ENCODE measurements at regions not wholly inside any gene's neighbourhood (a gene's known extent, or its start where the extent isn't known, plus 50 kb on each side); places are given as distances from the start of the nearest gene placed in this dataset.
"Not testable (repeated sequence)": the region's sequence is repeated elsewhere in the genome, so short reads cannot be mapped to it uniquely, and the experiment has no call there.

DNA sequence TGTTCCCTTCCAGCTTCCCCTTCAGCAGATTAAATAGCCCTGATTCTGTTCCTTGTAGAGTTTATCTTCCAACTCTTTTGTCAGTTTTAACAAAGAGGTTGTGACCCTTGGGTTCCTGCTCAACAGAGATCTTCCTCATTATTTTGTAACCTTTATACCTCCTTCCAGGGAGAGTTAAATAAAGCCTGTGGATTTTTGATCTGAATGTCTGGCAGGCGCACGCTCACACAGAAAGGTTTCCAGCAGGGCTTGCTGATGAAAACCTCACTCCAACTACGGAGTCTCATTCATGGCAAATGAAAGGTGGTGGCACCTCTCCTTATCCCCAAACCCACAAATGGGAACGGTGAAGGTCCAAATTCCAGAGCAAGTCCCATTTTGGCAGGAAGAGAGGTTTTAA, 129.0 kb downstream of the SREK1 start:
- no peaks in the 10 kb centered on the region for H3K36me3 ChIP-seq (ENCODE audit: control insufficient read depth, insufficient read depth, low read length)
- no peak overlapping the region for H3K4me3 ChIP-seq (ENCODE audit: low read depth, low read length)
- H3K4me1 ChIP-seq (ENCODE audit: control insufficient read depth, insufficient read depth, low read length), result no peaks in the 10 kb centered on the region
- no peak overlapping the region for H3K9ac ChIP-seq (ENCODE audit: low read length)
- H3K9me3 ChIP-seq (ENCODE audit: control insufficient read depth, insufficient read depth, low read depth, low read length), result no peaks in the 10 kb centered on the region
- H3K27ac ChIP-seq (ENCODE audit: low read depth, low read length), result no peak overlapping the region
- no peaks in the 10 kb centered on the region for H3K27me3 ChIP-seq (ENCODE audit: control insufficient read depth, insufficient read depth, low read length)

DNA sequence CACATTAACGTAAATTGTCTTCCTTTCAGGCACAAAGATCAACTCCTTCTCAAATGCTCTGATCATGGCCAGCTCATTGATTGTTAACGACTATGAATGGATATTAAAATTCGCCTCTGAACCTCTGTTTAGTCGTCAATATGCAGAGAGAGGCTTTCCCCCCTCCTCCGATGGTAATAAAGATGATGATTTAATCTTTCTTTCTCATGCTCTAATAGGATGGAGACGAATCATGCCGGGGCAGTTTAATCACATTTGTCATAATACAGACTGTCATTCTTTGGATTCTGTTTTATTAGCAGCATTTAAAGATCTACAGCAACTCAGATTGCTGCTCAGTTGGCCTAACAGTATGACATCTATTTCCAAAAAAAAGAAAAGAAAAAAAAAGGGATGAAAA, 132.9 kb downstream of the SREK1 start:
- Histone ChIP-seq H3K4me1 (ENCODE audit: control insufficient read depth, insufficient read depth, low read length) (no peaks in the 10 kb centered on the region), H3K9me3 (ENCODE audit: control insufficient read depth, insufficient read depth, low read depth, low read length) (no peaks in the 10 kb centered on the region), H3K36me3 (ENCODE audit: control insufficient read depth, insufficient read depth, low read length) (no peaks in the 10 kb centered on the region)

DNA sequence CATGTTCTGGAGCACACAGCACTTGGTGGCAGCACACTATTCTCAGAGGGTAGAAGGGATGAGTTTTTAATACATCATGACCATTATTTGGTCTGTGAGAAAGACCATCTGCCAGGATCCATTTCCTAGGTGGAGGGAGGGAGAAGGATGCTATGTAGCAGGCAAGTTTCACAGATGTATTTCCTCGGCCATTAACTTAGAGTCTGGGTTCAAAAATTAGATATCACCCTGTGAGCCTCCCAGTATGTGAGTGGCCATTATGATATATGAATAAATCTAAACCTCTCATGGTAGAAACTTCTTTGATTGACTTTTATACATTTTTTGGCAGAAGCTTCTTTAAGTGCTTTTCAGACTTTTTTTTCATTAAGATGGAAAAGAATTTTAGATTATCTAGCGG, 133.9 kb downstream of the SREK1 start:
- no peak overlapping the region for H3K4me3 ChIP-seq (ENCODE audit: low read depth, low read length)
- no peaks in the 10 kb centered on the region for H3K4me1 ChIP-seq (ENCODE audit: control insufficient read depth, insufficient read depth, low read length)
- no peak overlapping the region for H3K9ac ChIP-seq (ENCODE audit: low read length)
- H3K27ac ChIP-seq (ENCODE audit: low read depth, low read length), result no peak overlapping the region
- H3K9me3 ChIP-seq (ENCODE audit: control insufficient read depth, insufficient read depth, low read depth, low read length), result no peaks in the 10 kb centered on the region
- H3K36me3 ChIP-seq (ENCODE audit: control insufficient read depth, insufficient read depth, low read length), result no peaks in the 10 kb centered on the region
- no peaks in the 10 kb centered on the region for H3K27me3 ChIP-seq (ENCODE audit: control insufficient read depth, insufficient read depth, low read length)

More for the DNA sequence above, 132.9 kb downstream of the SREK1 start:
- no peak overlapping the region for H3K9ac ChIP-seq (ENCODE audit: low read length)
- H3K27me3 ChIP-seq (ENCODE audit: control insufficient read depth, insufficient read depth, low read length), result no peaks in the 10 kb centered on the region
- H3K27ac ChIP-seq (ENCODE audit: low read depth, low read length), result no peak overlapping the region
- no peak overlapping the region for H3K4me3 ChIP-seq (ENCODE audit: low read depth, low read length)

DNA sequence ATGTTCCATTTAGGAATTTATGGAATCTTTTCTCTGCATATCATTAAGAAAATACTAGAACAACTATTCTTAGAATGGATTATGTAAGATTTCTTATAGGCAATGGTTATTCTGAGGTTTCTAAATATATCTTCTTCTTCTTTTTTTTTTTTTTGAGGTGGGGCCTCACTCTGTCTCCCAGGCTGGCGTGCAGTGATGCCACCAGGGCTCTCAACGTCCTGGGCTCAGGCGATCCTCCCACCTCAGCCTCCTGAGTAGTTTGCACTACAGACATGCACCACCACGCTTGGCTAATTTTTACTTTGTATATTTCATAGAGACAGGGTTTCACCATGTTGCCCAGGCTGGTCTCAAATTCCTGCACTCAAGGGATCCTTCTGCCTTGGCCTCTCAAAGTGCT, 137.2 kb downstream of the SREK1 start:
- Histone ChIP-seq H3K9ac (ENCODE audit: low read length) (no peak overlapping the region), H3K27ac (ENCODE audit: low read depth, low read length) (no peak overlapping the region), H3K4me3 (ENCODE audit: low read depth, low read length) (no peak overlapping the region), H3K9me3 (ENCODE audit: control insufficient read depth, insufficient read depth, low read depth, low read length) (no peaks in the 10 kb centered on the region), H3K36me3 (ENCODE audit: control insufficient read depth, insufficient read depth, low read length) (no peaks in the 10 kb centered on the region), H3K27me3 (ENCODE audit: control insufficient read depth, insufficient read depth, low read length) (no peaks in the 10 kb centered on the region), H3K4me1 (ENCODE audit: control insufficient read depth, insufficient read depth, low read length) (no peaks in the 10 kb centered on the region)

DNA sequence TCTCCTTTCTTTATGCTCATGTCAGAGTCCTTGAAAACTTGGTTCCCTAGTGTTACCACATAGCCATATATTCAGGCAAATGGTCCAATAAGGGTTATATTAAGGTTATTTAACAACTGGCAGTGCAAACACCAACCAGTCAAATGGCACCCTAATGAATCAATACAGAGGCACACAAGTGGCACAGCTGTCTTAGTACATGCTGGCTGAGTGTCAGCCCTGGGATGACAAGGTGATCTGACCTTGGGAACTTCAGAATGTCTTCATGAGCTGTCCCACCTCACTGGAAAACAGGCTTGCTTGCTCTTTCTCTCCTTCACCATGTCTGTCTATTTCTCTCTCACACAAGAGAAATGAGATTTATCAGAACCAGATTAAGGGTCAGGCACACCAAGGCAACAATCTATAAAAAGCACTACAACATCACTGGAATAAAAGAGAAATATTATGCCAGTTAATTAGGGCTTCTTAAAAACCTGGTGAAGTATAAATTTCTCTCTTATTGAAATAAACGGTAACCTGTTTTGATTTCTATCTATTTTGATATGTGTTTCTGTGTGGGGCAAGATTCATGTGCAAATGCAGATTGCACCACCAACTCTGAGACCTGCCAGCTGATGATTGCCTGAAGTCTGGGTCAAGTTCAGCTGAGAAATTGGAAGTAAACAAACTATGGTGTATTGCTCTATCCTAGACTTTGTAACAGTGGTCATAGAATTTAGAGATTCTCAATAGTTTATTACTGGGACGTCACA, 140.7 kb downstream of the SREK1 start:
- Histone ChIP-seq H3K4me1 (ENCODE audit: control insufficient read depth, insufficient read depth, low read length) (no peaks in the 10 kb centered on the region), H3K27ac (ENCODE audit: low read depth, low read length) (no peak overlapping the region), H3K27me3 (ENCODE audit: control insufficient read depth, insufficient read depth, low read length) (no peaks in the 10 kb centered on the region)

DNA sequence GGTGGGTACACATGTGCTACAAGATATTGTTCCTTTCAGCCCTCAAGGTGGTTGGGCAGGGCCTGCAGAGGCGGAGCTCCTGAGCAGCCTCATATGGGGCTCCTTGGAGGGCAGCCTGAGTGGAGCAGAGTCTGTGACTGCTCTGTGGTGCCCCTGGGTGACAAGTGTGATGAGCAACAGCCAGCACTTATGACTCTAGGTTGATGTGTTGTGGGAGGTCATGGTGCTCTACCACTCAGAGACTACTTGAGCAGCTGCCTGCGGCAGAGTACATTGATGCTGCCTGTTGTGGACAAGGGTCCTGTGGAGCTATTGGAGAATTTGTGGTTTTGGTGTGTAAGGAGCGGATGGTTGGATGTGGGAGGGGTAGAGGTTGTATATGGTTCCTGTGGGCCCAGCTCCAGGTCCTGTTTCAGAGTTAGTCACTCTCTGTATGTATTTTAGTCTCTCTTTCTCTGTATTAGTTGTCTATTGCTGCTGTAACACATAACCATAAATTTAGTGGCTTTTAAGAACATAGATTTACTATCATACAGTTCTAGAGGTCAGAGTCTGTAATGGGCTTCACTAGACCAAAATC, 141.3 kb downstream of the SREK1 start:
- Histone ChIP-seq H3K9me3 (ENCODE audit: control insufficient read depth, insufficient read depth, low read depth, low read length) (no peaks in the 10 kb centered on the region; the same call in 1 of the 2 replicates), H3K27ac (ENCODE audit: low read depth, low read length) (no peak overlapping the region), H3K9ac (ENCODE audit: low read length) (no peak overlapping the region), H3K36me3 (ENCODE audit: control insufficient read depth, insufficient read depth, low read length) (no peaks in the 10 kb centered on the region), H3K4me1 (ENCODE audit: control insufficient read depth, insufficient read depth, low read length) (no peaks in the 10 kb centered on the region), H3K4me3 (ENCODE audit: low read depth, low read length) (no peak overlapping the region), H3K27me3 (ENCODE audit: control insufficient read depth, insufficient read depth, low read length) (no peaks in the 10 kb centered on the region)

More for the DNA sequence above, 140.7 kb downstream of the SREK1 start:
- no peaks in the 10 kb centered on the region for H3K36me3 ChIP-seq (ENCODE audit: control insufficient read depth, insufficient read depth, low read length)
- no peaks in the 10 kb centered on the region; the same call in 1 of the 2 replicates for H3K9me3 ChIP-seq (ENCODE audit: control insufficient read depth, insufficient read depth, low read depth, low read length)
- no peak overlapping the region for H3K4me3 ChIP-seq (ENCODE audit: low read depth, low read length)
- no peak overlapping the region for H3K9ac ChIP-seq (ENCODE audit: low read length)

DNA sequence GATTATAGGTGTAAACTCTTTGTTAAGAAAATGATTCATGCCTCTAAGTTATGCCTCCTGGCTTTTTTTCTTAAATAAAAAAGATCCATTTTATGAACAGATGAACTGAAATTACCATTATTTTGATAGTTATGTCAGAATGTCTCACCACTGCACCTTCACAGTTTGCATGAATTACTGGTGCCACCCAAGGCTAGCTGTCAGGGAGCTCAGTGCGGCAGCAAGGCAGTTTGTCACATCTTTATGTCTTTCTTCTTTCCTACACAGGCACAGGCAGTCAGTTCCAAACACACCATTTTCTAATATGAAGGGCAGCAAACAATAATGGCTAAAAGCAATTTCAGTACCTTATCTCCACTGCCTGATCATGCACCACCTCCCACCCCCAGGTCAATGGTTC, 147.7 kb downstream of the SREK1 start:
- Histone ChIP-seq H3K36me3 (ENCODE audit: control insufficient read depth, insufficient read depth, low read length) (no peaks in the 10 kb centered on the region), H3K4me3 (ENCODE audit: low read depth, low read length) (no peak overlapping the region), H3K4me1 (ENCODE audit: control insufficient read depth, insufficient read depth, low read length) (no peaks in the 10 kb centered on the region), H3K27me3 (ENCODE audit: control insufficient read depth, insufficient read depth, low read length) (no peaks in the 10 kb centered on the region), H3K9me3 (ENCODE audit: control insufficient read depth, insufficient read depth, low read depth, low read length) (no peaks in the 10 kb centered on the region; the same call in 1 of the 2 replicates), H3K9ac (ENCODE audit: low read length) (no peak overlapping the region), H3K27ac (ENCODE audit: low read depth, low read length) (no peak overlapping the region)

DNA sequence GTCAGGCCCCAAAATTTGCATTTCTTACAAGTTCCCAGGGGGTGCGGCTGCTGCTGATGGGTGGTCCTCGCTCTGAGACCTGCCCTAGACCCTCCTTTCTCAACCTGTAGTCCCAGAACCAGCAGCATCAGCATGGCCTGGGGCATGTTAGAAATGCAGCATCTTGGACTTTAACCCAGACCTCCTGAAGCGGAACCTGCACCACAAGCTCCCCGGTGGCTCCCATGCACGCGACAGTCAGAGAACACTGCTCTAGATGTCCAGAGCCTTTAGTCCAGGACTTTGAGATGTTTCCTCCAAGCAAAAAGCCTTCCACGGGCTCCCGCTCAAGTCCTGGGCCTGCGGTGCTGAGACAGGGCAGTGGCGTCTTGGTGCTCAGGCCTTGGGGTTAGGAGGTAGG, 149.8 kb downstream of the SREK1 start:
- not testable (repeated sequence) for H3K27ac ChIP-seq (ENCODE audit: low read depth, low read length); H3K9me3 ChIP-seq (ENCODE audit: control insufficient read depth, insufficient read depth, low read depth, low read length); H3K36me3 ChIP-seq (ENCODE audit: control insufficient read depth, insufficient read depth, low read length); H3K4me3 ChIP-seq (ENCODE audit: low read depth, low read length); H3K27me3 ChIP-seq (ENCODE audit: control insufficient read depth, insufficient read depth, low read length); H3K4me1 ChIP-seq (ENCODE audit: control insufficient read depth, insufficient read depth, low read length); H3K9ac ChIP-seq (ENCODE audit: low read length)

DNA sequence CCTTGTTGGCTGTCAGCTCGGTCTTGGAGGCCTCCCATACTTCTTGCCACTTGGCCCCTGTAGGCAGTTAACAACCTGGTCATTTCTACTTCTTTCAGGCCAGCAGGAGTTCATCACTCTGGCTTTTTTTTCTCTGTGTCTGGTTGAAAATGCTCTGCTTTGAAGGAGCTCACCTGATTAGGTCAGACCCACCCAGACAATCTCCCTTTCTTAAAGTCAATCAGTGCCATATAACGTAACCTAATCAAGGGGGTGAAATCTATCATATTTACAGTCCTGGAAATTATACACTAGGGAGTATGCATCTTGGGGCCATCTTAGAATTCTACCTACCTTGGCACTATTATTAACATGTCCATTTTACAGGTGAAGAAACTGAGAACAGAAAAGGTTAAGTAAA, 155.4 kb downstream of the SREK1 start:
- no peak overlapping the region for H3K27ac ChIP-seq (ENCODE audit: low read depth, low read length)
- H3K36me3 ChIP-seq (ENCODE audit: control insufficient read depth, insufficient read depth, low read length), result no peaks in the 10 kb centered on the region
- H3K9ac ChIP-seq (ENCODE audit: low read length), result no peak overlapping the region
- no peak overlapping the region for H3K4me3 ChIP-seq (ENCODE audit: low read depth, low read length)
- no peaks in the 10 kb centered on the region for H3K27me3 ChIP-seq (ENCODE audit: control insufficient read depth, insufficient read depth, low read length)
- H3K4me1 ChIP-seq (ENCODE audit: control insufficient read depth, insufficient read depth, low read length), result no peaks in the 10 kb centered on the region
- H3K9me3 ChIP-seq (ENCODE audit: control insufficient read depth, insufficient read depth, low read depth, low read length), result no peaks in the 10 kb centered on the region

DNA sequence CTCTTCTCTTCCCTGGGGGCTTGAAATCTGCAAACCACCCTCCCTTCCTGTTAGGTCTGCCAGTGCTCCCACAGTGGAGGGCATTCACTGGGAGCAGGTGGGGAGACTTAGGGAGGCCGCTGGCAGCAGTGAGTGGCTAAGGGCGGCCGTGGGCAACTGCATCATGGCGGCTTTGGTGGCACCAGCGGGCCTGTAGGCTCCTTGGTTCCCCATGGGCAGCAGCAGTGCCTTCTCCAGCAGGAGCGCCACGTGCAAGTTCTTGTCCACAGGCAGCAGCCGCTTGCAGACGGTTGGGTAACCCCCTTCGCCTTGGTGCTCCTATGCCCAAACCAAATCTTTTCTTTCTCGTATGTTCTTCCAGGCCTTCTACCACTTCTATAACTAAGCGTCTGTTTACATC, 158.2 kb downstream of the SREK1 start:
- no peak overlapping the region for H3K4me3 ChIP-seq (ENCODE audit: low read depth, low read length)
- H3K9me3 ChIP-seq (ENCODE audit: control insufficient read depth, insufficient read depth, low read depth, low read length), result no peaks in the 10 kb centered on the region
- no peaks in the 10 kb centered on the region for H3K4me1 ChIP-seq (ENCODE audit: control insufficient read depth, insufficient read depth, low read length)
- H3K36me3 ChIP-seq (ENCODE audit: control insufficient read depth, insufficient read depth, low read length), result no peaks in the 10 kb centered on the region
- no peaks in the 10 kb centered on the region for H3K27me3 ChIP-seq (ENCODE audit: control insufficient read depth, insufficient read depth, low read length)
- no peak overlapping the region for H3K9ac ChIP-seq (ENCODE audit: low read length)
- no peak overlapping the region for H3K27ac ChIP-seq (ENCODE audit: low read depth, low read length)

DNA sequence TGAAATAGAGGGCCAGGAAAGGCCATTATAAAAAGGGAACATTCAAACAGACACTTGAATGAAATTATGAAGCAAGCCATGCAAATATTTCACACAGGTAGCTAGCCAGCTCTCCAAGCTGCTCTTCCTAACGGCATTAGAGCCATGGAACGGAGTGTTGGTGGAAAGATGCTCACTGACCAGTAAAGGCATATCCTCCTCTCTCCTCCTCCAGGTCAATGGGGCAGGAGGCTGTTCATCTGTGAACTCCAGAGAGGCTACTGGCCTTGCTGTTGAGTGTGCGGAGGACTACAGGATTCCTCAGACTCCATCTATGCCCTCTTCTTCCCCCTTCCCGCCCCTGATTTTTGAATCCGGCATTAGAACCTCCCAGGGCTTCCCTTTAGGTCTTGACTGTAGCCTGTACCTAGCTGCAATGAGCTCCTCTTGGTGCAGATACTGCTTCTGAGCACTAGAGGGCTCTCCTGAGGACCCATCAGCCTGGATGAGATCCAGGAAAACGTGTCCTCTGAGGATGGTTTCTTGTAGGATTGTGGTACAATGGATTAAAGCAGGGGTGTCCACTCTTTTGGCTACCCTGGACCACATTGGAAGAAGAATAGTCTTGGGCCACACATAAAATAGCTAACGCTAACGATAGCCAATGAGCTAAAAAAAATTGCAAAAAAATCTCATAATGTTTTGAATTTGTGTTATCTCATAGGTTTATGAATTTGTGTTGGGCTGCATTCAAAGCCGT, 162.2 kb downstream of the SREK1 start:
- H3K4me1 ChIP-seq (ENCODE audit: control insufficient read depth, insufficient read depth, low read length), result no peaks in the 10 kb centered on the region
- no peak overlapping the region for H3K4me3 ChIP-seq (ENCODE audit: low read depth, low read length)
- H3K27me3 ChIP-seq (ENCODE audit: control insufficient read depth, insufficient read depth, low read length), result no peaks in the 10 kb centered on the region

More for the DNA sequence above, 162.2 kb downstream of the SREK1 start:
- H3K36me3 ChIP-seq (ENCODE audit: control insufficient read depth, insufficient read depth, low read length), result no peaks in the 10 kb centered on the region
- no peak overlapping the region for H3K27ac ChIP-seq (ENCODE audit: low read depth, low read length)
- no peak overlapping the region for H3K9ac ChIP-seq (ENCODE audit: low read length)
- no peaks in the 10 kb centered on the region for H3K9me3 ChIP-seq (ENCODE audit: control insufficient read depth, insufficient read depth, low read depth, low read length)
